ENCODE measurements at regions not wholly inside any gene's neighbourhood (a gene's known extent, or its start where the extent isn't known, plus 50 kb on each side); places are given as distances from the start of the nearest gene placed in this dataset.

- TF ChIP-seq ZNF26 (tag by site-specific recombination; IDR thresholded peaks at IDR 0.05) (no peak), ZNF2 (tag by site-specific recombination; IDR thresholded peaks at IDR 0.05) (no peak), ZNF10 (tag by site-specific recombination; IDR thresholded peaks at IDR 0.05) (no peak), ZNF660 (tag by site-specific recombination; IDR thresholded peaks at IDR 0.05) (no peak), ZNF518A (tag by site-specific recombination; conservative IDR thresholded peaks at IDR 0.05; ENCODE audit: low read depth) (no peak), ZNF670 (tag by site-specific recombination; IDR thresholded peaks at IDR 0.05; ENCODE audit: low read depth) (no peak), ZNF561 (tag by site-specific recombination; IDR thresholded peaks at IDR 0.05; ENCODE audit: borderline replicate concordance) (no peak), ZNF621 (tag by site-specific recombination; IDR thresholded peaks at IDR 0.05) (no peak), ZNF148 (tag by site-specific recombination; IDR thresholded peaks at IDR 0.05; ENCODE audit: borderline replicate concordance) (no peak), ZNF48 (tag by site-specific recombination; IDR thresholded peaks at IDR 0.05) (no peak), ZNF175 (tag by site-specific recombination; IDR thresholded peaks at IDR 0.05) (no peak), GFI1B (tag by site-specific recombination; IDR thresholded peaks at IDR 0.05) (no peak), ZEB2 (tag by site-specific recombination; IDR thresholded peaks at IDR 0.05) (no peak), ZNF747 (tag by site-specific recombination; IDR thresholded peaks at IDR 0.05) (no peak), ZFP41 (tag by site-specific recombination; IDR thresholded peaks at IDR 0.05; ENCODE audit: borderline replicate concordance) (no peak), ZNF426 (tag by site-specific recombination; IDR thresholded peaks at IDR 0.05) (no peak)
These were observed 109.8 kb downstream of the HMHB1 start (continued) for GRCh38 chr5:143921525-143922311.

- Histone ChIP-seq H3K4me3 (ENCODE audit: low read depth, low read length) (no peak overlapping the region), H3K4me1 (ENCODE audit: control insufficient read depth, insufficient read depth, low read length) (peaks cover 4% of the 10 kb centered on the region; the same call in 1 of the 2 replicates), H3K27ac (ENCODE audit: extremely low read depth, low read depth, low read length) (no peak overlapping the region), H3K36me3 (ENCODE audit: control insufficient read depth in 2 of 2, insufficient read depth in 1 of 2, low read length in 2 of 2) (no peaks in the 10 kb centered on the region), H3K9me3 (ENCODE audit: control insufficient read depth, insufficient read depth, low read depth, low read length) (no peaks in the 10 kb centered on the region)
- POLR2A ChIA-PET, result no interaction called here
- CTCF ChIA-PET, result interaction anchor here (0.6 to 1.5 kb wide), 3 partner anchors 34 to 1155 kb away, joined by 3 to 5 read pairs (median 4); no protein-coding TSS in a partner anchor
- TF ChIP-seq ZNF664 (tag by site-specific recombination; IDR thresholded peaks at IDR 0.05) (no peak), ZNF785 (tag by site-specific recombination; IDR thresholded peaks at IDR 0.05) (no peak), ZNF138 (tag by site-specific recombination; IDR thresholded peaks at IDR 0.05; ENCODE audit: borderline replicate concordance) (no peak), ATF2 (tag by site-specific recombination; IDR thresholded peaks at IDR 0.05; ENCODE audit: low read depth) (no peak), KLF17 (tag by site-specific recombination; IDR thresholded peaks at IDR 0.05) (no peak), ZNF324 (tag by site-specific recombination; IDR thresholded peaks at IDR 0.05) (no peak), ZNF398 (tag by site-specific recombination; IDR thresholded peaks at IDR 0.05) (no peak)
These were observed 110.8 kb downstream of the HMHB1 start for GRCh38 chr5:143922718-143923117.
